IMR-90 (cell line): ENCODE measurements at regions not wholly inside any gene's neighbourhood (a gene's known extent, or its start where the extent isn't known, plus 50 kb on each side); places are given as distances from the start of the nearest gene placed in this dataset.

Source experiments
- ATAC-seq: fragments of 200-7000 bp; cut with Tn5 transposase; 2 replicates; pipeline ENCODE4 v1.9.1; 2020; ENCODE audit warnings: low read depth, mild to moderate bottlenecking, moderate library complexity
- BruUV-seq: library from RNA; stranded (reverse); fragments of 400-500 nt; replicated peaks from 2 replicates; lab custom pipeline; 2021; lab: Mats Ljungman, UMichigan
- CTCF ChIA-PET: fragments of 300-600 bp; formaldehyde crosslinking; extraction: SDS; loops from one replicate; lab custom pipeline; 2021; ENCODE audit warnings: antibody characterized with exemption; lab: Yijun Ruan, JAX
- POLR2A ChIA-PET: fragments of 300-600 bp; sonication (Branson Sonifier 250); formaldehyde crosslinking; loops from one replicate; lab custom pipeline; 2022; ENCODE audit warnings: antibody characterized with exemption; ENCODE audit not compliant: unreplicated experiment; lab: Charles Lee
- DNase-seq: peaks from one replicate; pipeline ENCODE4 v3.0.0; 2013
- H2AFZ ChIP-seq: replicated peaks from 2 replicates; pipeline ENCODE3; 2013; ENCODE audit warnings: low read length, mild to moderate bottlenecking; ENCODE audit not compliant: poor library complexity
- H2AK5ac ChIP-seq: 2 replicates; pipeline ENCODE4 v1.6.1; 2013; ENCODE audit warnings: low read depth, low read length, inconsistent platforms
- H2AK9ac ChIP-seq: replicated peaks from 2 replicates; pipeline ENCODE3; 2013; ENCODE audit warnings: mild to moderate bottlenecking, low read depth, low read length, moderate library complexity; ENCODE audit not compliant: poor library complexity
- H2BK120ac ChIP-seq: 2 replicates; pipeline ENCODE4 v1.6.1; 2013; ENCODE audit warnings: low read depth, low read length, inconsistent platforms
- H2BK15ac ChIP-seq: 3 replicates; pipeline ENCODE4 v1.6.1; 2013; ENCODE audit warnings: low read depth, low read length, inconsistent platforms
- H2BK20ac ChIP-seq: 2 replicates; pipeline ENCODE4 v1.6.1; 2013; ENCODE audit warnings: low read depth, mild to moderate bottlenecking, inconsistent platforms, low read length, moderate library complexity
- H2BK5ac ChIP-seq: 2 replicates; pipeline ENCODE4 v1.6.1; 2013; ENCODE audit warnings: mild to moderate bottlenecking, low read depth, low read length, inconsistent platforms; ENCODE audit not compliant: poor library complexity, severe bottlenecking
- H3K14ac ChIP-seq: replicated peaks from 2 replicates; pipeline ENCODE4 v1.6.1; 2013; ENCODE audit warnings: low read depth, low read length, inconsistent platforms
- H3K18ac ChIP-seq: 2 replicates; pipeline ENCODE4 v1.6.1; 2013; ENCODE audit warnings: low read depth, low read length, control low read depth
- H3K23ac ChIP-seq: 2 replicates; pipeline ENCODE4 v1.6.1; 2013; ENCODE audit warnings: low read depth, low read length, inconsistent platforms
- H3K27ac ChIP-seq: 2 replicates; pipeline ENCODE4 v1.5.1; 2013; ENCODE audit warnings: mild to moderate bottlenecking, control low read depth, low read length; ENCODE audit not compliant: insufficient read depth
- H3K27me3 ChIP-seq: 2 replicates; pipeline ENCODE4 v1.6.1; 2013; ENCODE audit warnings: low read length; ENCODE audit not compliant: control insufficient read depth, insufficient read depth
- H3K36me3 ChIP-seq: 2 replicates; pipeline ENCODE4 v1.6.1; 2013; ENCODE audit warnings: low read length, mixed read lengths; ENCODE audit not compliant: control insufficient read depth, insufficient read depth
- H3K4ac ChIP-seq: 2 replicates; pipeline ENCODE4 v1.6.1; 2013; ENCODE audit warnings: low read depth, low read length, inconsistent platforms
- H3K4me1 ChIP-seq: 2 replicates; pipeline ENCODE4 v1.6.1; 2013; ENCODE audit warnings: low read length, mixed read lengths; ENCODE audit not compliant: control insufficient read depth, insufficient read depth
- H3K4me2 ChIP-seq: 2 replicates; pipeline ENCODE4 v1.6.1; 2013; ENCODE audit warnings: low read depth, mild to moderate bottlenecking, control low read depth, low read length, moderate library complexity
- H3K4me3 ChIP-seq: 2 replicates; pipeline ENCODE4 v1.5.1; 2013; ENCODE audit warnings: low read depth, mild to moderate bottlenecking, control low read depth, low read length, moderate library complexity; ENCODE audit not compliant: insufficient read depth
- H3K56ac ChIP-seq: 2 replicates; pipeline ENCODE4 v1.6.1; 2013; ENCODE audit warnings: low read length, inconsistent platforms; ENCODE audit not compliant: insufficient read depth; ENCODE audit errors: extremely low read depth
- H3K79me1 ChIP-seq, 2 experiments: 2 replicates each; pipeline ENCODE4 v1.6.1; 2013; ENCODE audit warnings: low read length in 2 of 2, inconsistent platforms in 1 of 2, low read depth in 1 of 2
- H3K9ac ChIP-seq: 2 replicates; pipeline ENCODE4 v1.6.1; 2013; ENCODE audit warnings: low read depth, low read length, control low read depth
- H3K9me1 ChIP-seq: 2 replicates; pipeline ENCODE4 v1.6.1; 2013; ENCODE audit warnings: low read length, inconsistent platforms; ENCODE audit not compliant: insufficient read depth
- H3K9me3 ChIP-seq: 2 replicates; pipeline ENCODE4 v1.6.1; 2013; ENCODE audit warnings: low read length; ENCODE audit not compliant: control insufficient read depth, insufficient read depth
- H4K20me1 ChIP-seq: 2 replicates; pipeline ENCODE4 v1.6.1; 2013; ENCODE audit warnings: low read length, inconsistent platforms; ENCODE audit not compliant: insufficient read depth
- H4K5ac ChIP-seq: 2 replicates; pipeline ENCODE4 v1.6.1; 2013; ENCODE audit warnings: mild to moderate bottlenecking, low read depth, low read length, control low read depth
- H4K8ac ChIP-seq, 2 experiments: 2 replicates each; pipeline ENCODE4 v1.6.1; 2013; ENCODE audit warnings: low read depth in 2 of 2, low read length in 2 of 2, control low read depth in 1 of 2, inconsistent platforms in 1 of 2
- H4K91ac ChIP-seq: 2 replicates; pipeline ENCODE4 v1.6.1; 2013; ENCODE audit warnings: low read depth, low read length, inconsistent platforms; ENCODE audit not compliant: insufficient read depth
- BHLHE40 ChIP-seq: fragments of 150-350 bp; IDR thresholded peaks from 2 replicates; pipeline ENCODE4 v1.6.1; 2016; ENCODE audit warnings: mild to moderate bottlenecking, low read depth, low read length
- CEBPB ChIP-seq: IDR thresholded peaks from 2 replicates; pipeline ENCODE4 v1.6.1; 2012; ENCODE audit warnings: low read depth, low read length, improper control_type of control experiment
- CHD1 ChIP-seq: IDR thresholded peaks from 2 replicates; pipeline ENCODE4 v1.6.1; 2012; ENCODE audit warnings: low read depth, low read length, improper control_type of control experiment
- CTCF ChIP-seq: conservative IDR thresholded peaks from 2 replicates; pipeline ENCODE4 v1.5.1; 2012; ENCODE audit warnings: mild to moderate bottlenecking, low read depth, low read length, improper control_type of control experiment
- ELK1 ChIP-seq: fragments of 150-350 bp; IDR thresholded peaks from 2 replicates; pipeline ENCODE4 v1.6.1; 2016; ENCODE audit warnings: low read depth, mild to moderate bottlenecking, low read length, moderate library complexity, borderline replicate concordance
- FOS ChIP-seq: fragments of 150-350 bp; IDR thresholded peaks from 2 replicates; pipeline ENCODE4 v1.6.1; 2016; ENCODE audit warnings: low read depth, low read length
- MAFK ChIP-seq: IDR thresholded peaks from 2 replicates; pipeline ENCODE4 v1.6.1; 2012; ENCODE audit warnings: low read depth, low read length, improper control_type of control experiment
- MAZ ChIP-seq: IDR thresholded peaks from 2 replicates; pipeline ENCODE4 v1.6.1; 2012; ENCODE audit warnings: low read depth, mild to moderate bottlenecking, low read length, improper control_type of control experiment, moderate library complexity, borderline replicate concordance
- MXI1 ChIP-seq: IDR thresholded peaks from 2 replicates; pipeline ENCODE4 v1.6.1; 2012; ENCODE audit warnings: low read depth, mild to moderate bottlenecking, low read length, moderate library complexity, borderline replicate concordance
- NFE2L2 ChIP-seq: fragments of 150-350 bp; IDR thresholded peaks from 2 replicates; pipeline ENCODE4 v1.6.1; 2016; ENCODE audit warnings: low read depth, mild to moderate bottlenecking, low read length
- POLR2A ChIP-seq: IDR thresholded peaks from 2 replicates; pipeline ENCODE4 v1.6.1; 2012; ENCODE audit warnings: mild to moderate bottlenecking, low read depth, low read length
- RAD21 ChIP-seq: IDR thresholded peaks from 2 replicates; pipeline ENCODE4 v1.6.1; 2012; ENCODE audit warnings: low read length, improper control_type of control experiment
- RCOR1 ChIP-seq: IDR thresholded peaks from 2 replicates; pipeline ENCODE4 v1.6.1; 2012; ENCODE audit warnings: mild to moderate bottlenecking, low read length, improper control_type of control experiment; ENCODE audit not compliant: insufficient replicate concordance
- RFX5 ChIP-seq: IDR thresholded peaks from 2 replicates; pipeline ENCODE4 v1.8.0; 2012; ENCODE audit warnings: low read depth, mild to moderate bottlenecking, low read length, moderate library complexity
- SMC3 ChIP-seq: fragments of 150-350 bp; IDR thresholded peaks from 2 replicates; pipeline ENCODE4 v1.6.1; 2016; ENCODE audit warnings: low read depth, mild to moderate bottlenecking, antibody characterized with exemption, low read length, moderate library complexity
- USF2 ChIP-seq: fragments of 150-350 bp; IDR thresholded peaks from 2 replicates; pipeline ENCODE4 v1.6.1; 2017; ENCODE audit warnings: mild to moderate bottlenecking, antibody characterized with exemption, low read length, low read depth
- WGBS, 2 experiments: methylation state at CpG; one replicate each; pipeline versions ENCODE4 v1.1.5 to v1.1.7; 2013; ENCODE audit warnings: missing lambda C conversion rate in 2 of 2; ENCODE audit not compliant: insufficient read length in 1 of 2; ENCODE audit errors: extremely low coverage in 2 of 2; 5-methylcytosine and 5-hydroxymethylcytosine counted together
- dilution Hi-C: fragments of 300-500 bp; cut with HindIII; formaldehyde crosslinking; loops from one replicate; pipeline ENCODE4 v1.14.3; 2018; ENCODE audit warnings: low sequenced_read_pairs; ENCODE audit not compliant: unreplicated experiment
- in situ Hi-C: fragments of 300-500 bp; cut with MboI; formaldehyde crosslinking; loops from 3 replicates; pipeline ENCODE4 v1.14.3; 2019; ENCODE audit warnings: low sequenced_read_pairs, inconsistent platforms, mixed read lengths
- intact Hi-C: fragments of 100-400 bp; cut with micrococcal nuclease; formaldehyde crosslinking; loops from 2 replicates; pipeline ENCODE4 v1.10.0; 2022

GRCh38 chr2:9095226-9095625 lies 91.7 kb upstream of the MBOAT2 start:
- CTCF ChIA-PET = no interaction called here
- H3K4me3 ChIP-seq = no peak overlapping the region
- ATAC-seq (no peak), DNase-seq (no peak)
- H4K91ac ChIP-seq = peak overlapping the region; percentile 6
- no peaks in the 10 kb centered on the region for H3K9me3 ChIP-seq
- 0 out of 2 replicates have a peak overlapping the region, but pooled peaks have one; percentile 17 for H3K14ac ChIP-seq
- BruUV-seq = no TSS peak
- H4K8ac ChIP-seq = peak overlapping the region in 1 of 2 experiments; percentile 63; a peak in 3 of 4 replicates
- H3K4ac ChIP-seq = peak overlapping the region; percentile 94
- no peaks in the 10 kb centered on the region for H4K20me1 ChIP-seq
- no peak overlapping the region for H3K23ac ChIP-seq
- no peak overlapping the region for H3K27ac ChIP-seq
- H3K27me3 ChIP-seq = no peaks in the 10 kb centered on the region
- H3K56ac ChIP-seq = no peak overlapping the region
- peaks cover 19% of the 10 kb centered on the region for H3K4me1 ChIP-seq
- peak overlapping the region; percentile 65 for H2BK120ac ChIP-seq
- no peak overlapping the region for H3K9ac ChIP-seq
- POLR2A ChIA-PET = no interaction called here
- H2BK15ac ChIP-seq = no peak overlapping the region; the same call in 2 of the 3 replicates
- TF ChIP-seq CTCF (no peak), USF2 (no peak), MXI1 (no peak), RAD21 (no peak), NFE2L2 (no peak), ELK1 (no peak), SMC3 (no peak), CEBPB (no peak), RFX5 (no peak), CHD1 (no peak), POLR2A (no peak), MAZ (no peak), RCOR1 (no peak), MAFK (no peak), BHLHE40 (no peak), FOS (no peak)
- in situ Hi-C loops (no loop called here), dilution Hi-C loops (no loop called here), intact Hi-C loops (no loop called here)
- H2BK20ac ChIP-seq = peak overlapping the region; percentile 1; the same call in 1 of the 2 replicates
- no peak overlapping the region for H3K4me2 ChIP-seq
- WGBS, 2 experiments = 74% methylated on average over 6 of the region's 14 CpGs; no CpG with 5 or more reads in 1 of the 2 experiments
- H3K36me3 ChIP-seq = no peaks in the 10 kb centered on the region
- peaks cover 19% of the 10 kb centered on the region for H3K9me1 ChIP-seq
- peak overlapping the region; percentile 84 for H2AFZ ChIP-seq
- H2AK9ac ChIP-seq = no peak overlapping the region
- no peaks in the 10 kb centered on the region; a peak in 1 of 4 replicates for H3K79me1 ChIP-seq
- H4K5ac ChIP-seq = no peak overlapping the region
- no peak overlapping the region; the same call in none of the 2 replicates for H3K18ac ChIP-seq
- no peak overlapping the region; the same call in 1 of the 2 replicates for H2AK5ac ChIP-seq
- peak overlapping the region; percentile 32 for H2BK5ac ChIP-seq
